ENCODE measurements at regions not wholly inside any gene's neighbourhood (a gene's known extent, or its start where the extent isn't known, plus 50 kb on each side); places are given as distances from the start of the nearest gene placed in this dataset.
"Not testable (repeated sequence)": the region's sequence is repeated elsewhere in the genome, so short reads cannot be mapped to it uniquely, and the experiment has no call there.

DNA sequence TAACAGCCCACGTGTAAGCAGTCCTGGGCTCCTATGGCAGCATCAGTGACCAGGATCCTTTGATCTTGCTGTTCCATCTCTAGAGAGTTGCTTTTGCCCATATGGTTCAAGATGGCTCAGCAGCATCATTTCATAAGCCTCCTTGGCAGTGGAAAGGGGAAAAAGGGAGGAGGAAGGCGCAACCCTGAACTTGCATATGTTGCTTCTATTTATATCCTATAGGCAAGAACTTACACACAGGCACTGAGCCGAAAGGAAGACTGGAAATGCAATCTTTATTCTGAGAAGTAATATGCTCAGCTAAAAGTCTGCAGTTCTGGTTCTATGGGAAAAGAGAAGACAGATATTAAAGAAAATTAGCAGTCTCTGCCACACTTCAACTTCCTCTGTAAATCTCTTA is 167.7 kb upstream of the PLXNC1 start:
- no peak for DNase-seq

DNA sequence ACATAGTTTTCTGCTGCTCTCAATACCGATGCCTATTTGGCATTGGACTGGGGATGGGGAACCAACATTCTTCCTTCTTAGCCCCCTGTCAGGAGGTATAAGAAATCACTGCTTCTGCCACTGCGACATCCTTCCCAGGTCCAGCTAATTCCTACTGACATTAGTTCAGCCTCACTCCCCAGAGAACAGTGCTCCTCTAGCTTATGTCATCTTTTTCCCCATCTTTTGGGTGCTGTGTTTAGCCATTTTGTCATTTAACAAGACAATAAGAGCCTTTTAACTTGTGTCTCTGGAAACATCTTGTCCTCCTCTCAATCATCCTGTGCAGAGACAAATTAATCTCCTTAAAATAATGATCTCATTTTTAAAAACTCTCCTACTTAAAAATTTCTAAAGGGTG is 167.0 kb upstream of the PLXNC1 start:
- DNase-seq, result no peak

DNA sequence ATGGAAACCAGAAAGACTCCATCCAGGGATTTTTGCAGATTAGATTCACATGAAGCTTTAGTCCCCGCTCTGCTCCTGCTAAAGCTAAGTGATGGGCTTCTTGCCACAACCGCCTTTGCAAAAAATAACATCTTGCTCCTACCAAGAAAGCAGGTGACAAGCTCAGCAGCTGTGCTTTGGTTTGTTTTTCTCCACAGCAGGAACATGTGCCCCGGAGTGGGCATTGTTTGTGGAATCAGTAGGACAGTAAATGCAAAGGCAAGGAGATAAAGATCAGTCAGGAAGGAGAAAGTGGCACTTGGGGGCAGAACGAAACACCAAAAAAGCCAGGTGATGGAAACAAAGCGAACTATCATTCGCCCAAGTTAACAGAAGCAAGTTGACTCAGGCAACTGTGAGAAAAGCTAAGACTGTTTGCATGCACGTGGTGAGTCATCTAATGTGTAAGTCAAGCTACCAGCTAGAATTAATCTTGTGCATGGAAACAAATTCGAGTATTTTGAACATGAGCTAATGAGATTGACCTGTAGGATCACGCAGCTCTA is 165.5 kb upstream of the PLXNC1 start:
- peak; percentile 62 for DNase-seq

DNA sequence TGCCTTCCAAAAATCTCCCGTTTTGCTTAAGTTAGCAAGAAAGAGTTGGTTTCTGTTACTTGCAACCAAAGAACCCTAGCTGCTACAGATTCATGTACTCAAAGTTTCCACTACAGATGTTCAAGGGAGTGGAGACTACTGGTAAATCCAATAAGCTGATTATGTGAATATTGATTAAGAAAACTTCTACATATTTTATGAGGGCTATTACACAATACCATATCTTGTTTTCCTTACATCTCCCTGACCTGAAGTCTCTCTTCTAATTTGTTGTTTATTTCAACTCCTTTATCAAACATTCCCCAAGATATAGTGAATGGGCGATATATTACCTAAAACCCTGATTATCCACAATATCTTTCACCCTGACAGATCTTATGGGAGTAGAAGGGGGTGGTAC is 164.4 kb upstream of the PLXNC1 start:
- DNase-seq, result no peak

DNA sequence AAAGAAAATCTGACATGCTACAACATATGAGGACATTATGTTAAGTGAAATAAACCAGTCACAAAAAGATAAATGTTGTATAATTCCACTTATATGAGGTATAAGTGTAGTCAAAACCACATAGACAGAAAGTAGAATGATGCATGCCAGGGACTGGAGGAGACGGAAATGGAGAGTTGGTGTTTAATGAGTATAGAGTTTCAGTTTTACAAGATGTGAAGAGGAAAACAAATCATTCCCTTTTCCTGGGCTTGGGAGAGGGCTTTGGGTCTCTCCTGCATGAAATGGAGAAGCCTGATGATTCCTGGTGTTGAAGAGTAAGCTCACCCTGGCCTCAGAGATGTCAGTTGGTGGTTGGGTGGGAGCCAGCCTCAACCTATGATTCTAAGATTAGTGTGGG is 158.4 kb upstream of the PLXNC1 start:
- DNase-seq, result no peak

DNA sequence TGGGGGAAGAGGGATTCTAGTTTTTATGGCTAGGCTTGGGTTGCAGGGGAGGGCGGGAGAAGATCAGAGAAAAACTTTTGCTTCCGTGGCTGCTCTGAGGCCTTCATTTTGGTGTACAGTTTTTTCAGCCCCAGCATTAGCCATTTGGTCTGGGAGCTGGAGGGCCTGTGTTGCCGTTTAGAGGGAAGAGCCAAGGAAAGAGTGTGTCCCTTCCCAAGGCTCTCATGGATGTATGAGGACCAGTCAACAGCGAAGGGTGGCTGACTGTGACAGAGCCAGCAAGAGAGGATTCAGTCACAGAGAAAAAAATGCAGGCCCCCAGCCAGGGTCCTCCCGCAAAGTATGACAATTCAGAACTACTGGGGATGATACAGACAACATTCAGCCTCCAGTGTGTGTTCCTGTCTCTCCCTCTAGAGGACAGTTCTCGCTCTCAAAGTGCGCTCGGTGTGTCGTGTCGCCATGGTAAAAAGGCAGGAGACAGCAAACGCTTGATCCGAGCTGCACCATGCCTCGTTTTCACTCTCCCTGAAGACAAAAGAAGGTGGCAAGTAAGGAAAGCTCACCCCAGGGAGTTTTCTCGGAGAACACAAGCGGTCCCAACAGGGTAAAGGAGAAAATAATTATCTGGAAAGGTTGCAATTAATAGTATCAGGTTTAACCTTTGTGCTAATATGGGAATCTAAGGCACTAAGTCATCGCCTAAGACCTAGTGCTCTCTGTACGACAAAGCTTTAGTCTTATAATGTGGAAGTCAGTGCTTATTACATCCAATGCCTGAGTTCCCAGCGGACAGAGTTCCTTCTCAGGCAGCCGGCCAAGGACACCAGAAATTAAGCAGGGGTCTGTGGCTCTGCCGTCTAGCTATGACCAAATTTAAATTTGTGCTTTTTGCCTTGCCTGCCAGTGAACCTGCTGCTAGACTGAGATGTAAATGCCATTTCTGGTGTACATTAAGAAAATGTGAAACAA is 157.3 kb upstream of the PLXNC1 start:
- no peak for DNase-seq

DNA sequence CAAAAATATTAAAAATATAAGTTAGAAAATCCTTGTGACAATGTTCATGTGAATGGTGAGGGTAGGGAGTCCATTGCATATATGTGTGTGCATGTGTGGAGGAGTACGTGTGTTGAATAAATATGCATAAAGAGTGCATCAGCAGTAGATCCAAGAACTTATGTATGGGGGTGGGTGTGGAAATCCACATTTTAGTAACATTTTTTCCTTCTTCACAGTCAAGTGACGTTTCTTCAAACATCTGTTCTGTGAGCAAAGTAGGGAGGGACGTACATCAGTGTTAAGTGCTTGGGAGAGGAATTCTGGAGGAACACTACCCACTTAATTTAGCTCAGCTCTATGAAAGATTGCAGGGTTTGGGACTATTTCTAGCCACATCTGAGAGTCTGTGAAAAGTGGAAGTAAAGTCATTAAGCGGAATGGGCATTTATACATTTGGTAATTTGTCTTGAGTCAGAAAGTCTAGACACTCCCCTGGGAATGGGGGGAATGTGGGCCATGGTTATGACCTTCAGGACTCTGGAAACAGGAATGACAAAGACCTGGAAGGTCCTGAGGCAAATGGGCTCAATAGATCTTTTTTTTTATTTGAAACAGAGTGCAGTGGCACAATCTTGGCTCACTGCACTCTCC is 156.4 kb upstream of the PLXNC1 start:
- no peak for DNase-seq

DNA sequence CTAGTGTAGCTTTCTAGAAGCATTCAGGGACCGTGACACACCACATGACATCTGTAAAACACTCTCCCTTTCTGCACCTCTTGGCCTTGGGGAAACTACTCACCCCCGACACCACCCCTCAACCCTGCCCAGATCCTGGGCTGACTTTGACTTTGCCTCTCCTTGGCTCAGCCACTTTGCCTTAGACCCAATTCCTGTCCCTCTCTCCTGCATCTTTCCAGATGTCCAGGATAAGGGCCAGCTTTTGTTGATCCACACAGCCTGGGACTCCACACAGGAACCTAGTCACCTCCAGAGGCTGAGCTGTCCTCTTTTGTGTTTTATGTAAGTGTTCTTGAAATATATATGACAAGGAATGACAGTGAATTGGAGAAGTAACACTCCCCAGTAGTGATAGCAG is 153.7 kb upstream of the PLXNC1 start:
- no peak for DNase-seq

DNA sequence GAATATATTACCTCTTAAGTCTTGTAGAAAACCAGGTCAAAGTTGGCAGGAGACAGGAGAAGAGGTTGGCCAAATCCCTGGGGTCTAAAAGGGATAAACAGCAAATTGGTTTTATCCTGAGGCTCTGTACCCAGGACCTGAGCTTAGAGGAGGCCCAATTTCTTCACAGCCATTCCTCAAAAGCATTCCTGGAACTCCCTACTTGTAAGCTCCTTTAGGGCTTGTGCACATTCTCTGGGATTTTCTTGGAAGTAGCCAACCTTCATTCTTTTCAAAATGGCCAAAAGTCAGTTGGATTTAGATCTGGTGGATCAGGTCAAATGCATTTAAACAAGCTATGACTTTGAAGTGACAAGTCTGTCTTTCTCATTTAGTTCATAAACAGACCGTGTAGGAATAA is 152.1 kb upstream of the PLXNC1 start:
- DNase-seq, result no peak

DNA sequence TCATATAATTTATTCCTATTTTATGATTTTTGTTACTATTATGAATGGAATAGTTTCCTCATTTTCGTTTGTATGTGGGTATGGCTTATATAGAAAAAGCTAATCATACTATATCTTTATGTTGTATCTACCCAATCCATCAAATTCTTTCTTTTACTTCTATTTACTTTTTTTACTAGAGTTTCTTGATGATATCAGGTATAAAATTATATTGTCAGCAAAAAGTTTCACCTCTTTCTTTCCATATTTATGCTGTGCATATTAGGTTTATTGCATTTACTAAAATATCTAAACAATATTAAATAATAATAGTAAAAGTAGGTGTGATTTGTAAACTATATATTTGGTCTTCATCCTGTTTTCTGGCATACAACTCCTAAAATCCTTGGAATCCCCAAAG is 146.7 kb upstream of the PLXNC1 start:
- DNase-seq, result no peak

DNA sequence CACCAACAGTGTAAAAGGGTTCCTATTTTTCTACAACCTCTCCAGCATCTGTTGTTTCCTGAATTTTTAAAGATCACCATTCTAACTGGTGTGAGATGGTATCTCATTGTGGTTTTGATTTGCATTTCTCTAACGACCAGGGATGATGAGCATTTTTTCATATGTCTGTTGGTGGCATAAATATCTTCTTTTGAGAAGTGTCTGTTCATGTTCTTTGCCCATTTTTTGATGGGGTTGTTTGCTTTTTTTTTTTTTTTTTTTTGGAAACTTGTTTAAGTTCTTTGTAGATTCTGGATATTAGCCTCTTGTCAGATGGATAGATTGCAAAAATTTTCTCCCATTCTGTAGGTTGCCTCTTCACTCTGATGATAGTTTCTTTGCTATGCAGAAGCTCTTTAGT is 145.5 kb upstream of the PLXNC1 start:
- DNase-seq, result not testable (repeated sequence)

DNA sequence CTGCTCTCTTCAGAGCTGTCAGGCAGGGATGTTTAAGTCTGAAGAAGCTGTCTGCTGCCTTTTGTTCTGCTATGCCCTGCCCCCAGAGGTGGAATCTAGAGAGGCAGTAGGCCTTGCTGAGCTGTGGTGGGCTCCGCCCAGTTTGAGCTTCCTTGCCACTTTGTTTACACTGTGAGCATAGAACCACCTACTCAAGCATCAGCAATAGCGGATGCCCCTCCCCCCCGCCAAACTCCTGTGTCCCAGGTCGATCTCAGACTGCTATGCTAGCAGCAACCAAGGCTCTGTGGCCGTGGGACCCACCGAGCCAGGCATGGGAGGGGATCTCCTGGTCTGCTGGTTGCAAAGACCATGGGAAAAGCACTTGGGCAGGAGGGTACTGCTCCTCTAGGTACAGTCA is 140.5 kb upstream of the PLXNC1 start:
- DNase-seq, result not testable (repeated sequence)

DNA sequence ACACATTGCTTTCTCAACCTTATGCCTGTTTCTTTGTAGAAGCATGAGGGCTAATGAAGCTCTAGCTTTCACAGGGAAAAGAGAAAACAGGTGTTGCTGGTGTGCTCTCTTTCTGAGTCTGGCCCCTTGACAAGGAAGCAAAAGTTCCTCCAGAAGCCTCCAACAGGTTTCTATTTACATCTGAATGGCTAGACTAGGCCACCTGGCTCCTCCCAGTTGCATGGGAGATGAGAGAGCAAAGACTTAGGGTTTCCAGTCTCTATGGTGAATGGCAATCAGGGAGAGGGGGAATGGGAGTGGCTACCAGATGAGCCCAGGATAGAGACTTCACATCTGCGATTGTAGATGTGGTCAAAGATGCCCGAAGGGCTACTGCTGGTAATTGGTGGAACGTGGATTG is 138.1 kb upstream of the PLXNC1 start:
- no peak for DNase-seq

DNA sequence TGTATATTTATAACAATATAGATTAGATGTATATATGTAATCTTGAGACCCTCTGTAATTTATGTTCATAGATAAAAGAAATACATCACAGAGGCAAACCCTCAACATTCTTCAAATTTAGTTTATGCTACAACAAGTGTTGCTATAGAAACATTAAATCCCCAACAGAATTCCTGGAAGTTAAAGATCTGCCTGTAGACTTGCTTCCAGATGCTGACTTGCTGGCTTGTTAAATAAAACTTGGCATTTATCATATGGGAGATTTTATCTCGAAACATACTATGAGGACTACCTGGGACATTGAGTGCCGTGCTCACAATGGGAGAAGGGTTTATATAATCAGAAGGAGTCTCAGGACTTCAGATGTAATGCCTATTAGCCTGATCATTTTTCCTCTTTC is 136.3 kb upstream of the PLXNC1 start:
- DNase-seq, result no peak

DNA sequence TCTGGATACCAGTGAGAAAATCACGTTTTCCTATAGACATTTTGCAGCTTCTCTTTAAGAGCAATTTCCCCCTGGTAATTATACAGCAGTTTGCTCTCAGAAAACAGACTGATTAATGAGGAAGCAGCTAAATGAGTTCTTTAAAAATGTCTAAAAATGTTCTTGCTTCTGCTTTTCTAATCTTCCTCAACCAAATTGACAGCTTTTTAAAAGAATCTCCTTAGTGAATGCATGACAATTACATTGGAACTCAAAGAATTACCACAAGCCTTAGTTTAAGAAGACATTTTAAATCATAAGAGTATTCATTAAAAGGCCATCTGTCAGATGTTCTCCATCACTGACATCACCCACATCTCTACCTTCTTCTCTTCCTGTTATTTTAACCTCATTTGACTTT is 135.8 kb upstream of the PLXNC1 start:
- DNase-seq, result no peak

DNA sequence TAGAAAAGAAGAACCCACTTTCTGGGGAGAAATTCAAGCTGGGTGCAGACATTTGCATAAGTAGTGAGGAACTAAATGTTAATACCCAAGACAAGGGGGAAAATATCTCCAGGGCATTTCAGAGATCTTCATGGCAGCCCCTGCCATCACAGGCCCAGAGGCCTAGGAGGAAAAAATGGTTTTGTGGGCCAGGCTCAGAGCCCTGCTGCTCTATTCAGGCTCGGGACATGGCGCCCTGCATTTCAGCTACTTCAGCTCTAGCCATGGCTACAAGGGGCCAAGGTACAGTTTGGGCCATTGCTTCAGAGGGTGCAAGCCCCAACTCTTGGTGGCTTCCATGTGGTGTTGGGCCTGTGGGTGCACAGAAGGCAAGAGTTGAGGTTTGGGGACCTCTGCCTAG is 131.1 kb upstream of the PLXNC1 start:
- not testable (repeated sequence) for DNase-seq

DNA sequence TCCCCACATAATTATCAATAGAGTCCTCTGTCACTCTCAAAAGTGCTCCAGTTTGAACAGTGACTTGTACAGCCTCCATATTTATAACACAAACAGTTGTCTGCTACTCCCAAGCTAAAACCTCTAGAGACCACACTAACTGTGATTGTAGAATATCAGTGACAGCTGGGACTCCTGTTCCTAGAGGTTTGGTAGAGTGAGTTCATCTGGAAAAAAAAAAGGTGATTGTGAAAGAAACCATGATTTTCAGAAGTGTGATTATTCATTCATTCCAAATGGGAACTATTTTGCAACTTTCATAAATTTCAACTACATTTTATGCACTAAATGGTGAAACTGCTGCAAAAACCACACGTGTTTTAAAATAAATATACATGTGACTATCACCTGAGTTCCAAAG is 128.0 kb upstream of the PLXNC1 start:
- peak; percentile 7 for DNase-seq

DNA sequence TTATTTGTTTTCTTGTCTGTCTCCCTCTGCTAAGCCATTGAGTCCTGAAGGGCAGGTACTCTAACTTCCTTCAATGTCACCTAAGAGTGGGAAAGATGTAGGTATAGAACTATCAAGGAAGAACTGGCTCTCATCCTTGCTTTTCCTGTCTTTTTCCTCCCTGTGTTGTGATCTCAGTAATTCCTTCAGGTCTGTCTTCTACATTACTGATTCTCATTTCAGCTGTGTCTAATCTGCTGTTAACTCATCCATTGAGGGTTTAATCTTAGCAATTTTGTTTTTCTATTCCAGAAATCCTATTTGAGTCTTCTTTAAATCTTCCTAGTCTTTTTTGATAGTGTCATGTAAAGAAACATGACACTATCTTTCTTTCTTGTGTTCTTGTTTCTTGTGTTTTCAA is 124.5 kb upstream of the PLXNC1 start:
- no peak for DNase-seq

DNA sequence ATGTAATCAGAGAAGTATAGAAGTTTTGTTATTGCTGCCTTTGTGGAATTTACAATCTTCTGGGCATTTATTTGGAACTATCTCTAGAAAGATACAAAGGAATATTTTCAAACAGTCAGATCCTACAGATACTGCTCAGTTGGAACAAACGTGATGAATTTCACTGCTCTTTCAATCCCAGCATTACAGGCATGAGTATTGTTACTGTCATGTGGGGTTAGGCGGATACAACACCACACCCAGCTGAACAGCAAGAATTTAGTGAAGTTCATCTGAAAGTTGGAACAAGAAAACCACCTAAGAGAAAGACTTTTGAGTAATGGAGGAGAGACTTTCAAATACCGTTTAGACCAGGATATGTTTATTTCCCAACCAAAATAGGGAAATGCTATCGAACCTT is 123.3 kb upstream of the PLXNC1 start:
- no peak for DNase-seq

DNA sequence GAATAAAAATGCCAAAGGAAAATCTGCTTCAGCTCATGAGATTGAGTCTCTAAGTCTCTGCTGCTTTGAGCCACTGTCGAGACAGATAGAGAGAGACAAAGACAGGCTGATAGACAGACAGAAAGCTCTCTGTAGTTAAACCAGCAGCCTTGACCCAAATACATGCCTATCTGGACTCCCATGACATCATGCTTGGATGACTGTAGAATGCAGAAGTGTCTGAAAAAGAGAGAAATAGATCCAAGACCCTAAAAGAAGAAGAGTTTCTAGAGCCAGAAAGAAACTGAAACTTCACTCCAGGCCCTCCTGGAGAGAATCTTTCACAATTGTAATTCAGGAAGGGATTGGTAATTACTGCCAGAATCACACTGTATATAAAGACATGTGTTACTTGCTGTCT is 122.6 kb upstream of the PLXNC1 start:
- DNase-seq, result no peak

DNA sequence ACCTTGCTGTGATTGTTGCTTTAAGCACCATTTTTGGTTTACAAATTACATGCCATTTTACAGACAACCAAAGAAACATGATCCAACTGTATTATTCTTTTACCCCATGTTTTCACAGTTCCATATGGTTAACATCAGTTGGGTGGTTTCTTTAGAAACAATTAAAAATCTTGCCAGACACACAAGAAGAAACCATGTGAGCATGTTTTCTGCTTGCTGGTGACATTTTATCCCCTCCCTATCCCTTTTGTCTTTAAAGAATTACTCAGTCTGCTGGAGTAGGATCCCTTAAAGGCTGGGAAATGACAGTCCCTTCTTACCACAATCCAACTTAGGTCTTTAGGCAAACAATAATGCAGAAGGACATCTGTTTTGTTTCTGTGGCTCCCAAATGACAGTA is 121.8 kb upstream of the PLXNC1 start:
- no peak for DNase-seq

DNA sequence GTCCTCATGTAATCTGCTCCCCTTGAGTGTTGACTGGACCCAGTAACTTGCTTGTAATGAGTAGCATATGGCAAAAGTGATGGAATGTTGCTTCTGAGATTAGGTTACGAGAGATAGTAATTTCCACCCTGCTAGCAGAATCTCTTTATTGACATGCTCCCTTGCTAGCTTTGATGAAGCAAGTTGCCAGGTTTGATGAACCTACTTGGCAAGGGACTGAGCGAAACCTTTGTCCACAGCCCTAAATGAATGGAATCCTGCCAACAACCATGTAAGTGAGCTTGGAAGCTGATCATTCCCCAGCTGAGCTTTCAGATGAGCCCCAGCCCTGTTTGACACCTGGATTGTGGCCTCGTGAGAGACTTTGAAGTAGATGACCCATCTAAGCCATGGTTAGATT is 120.8 kb upstream of the PLXNC1 start:
- DNase-seq, result no peak

DNA sequence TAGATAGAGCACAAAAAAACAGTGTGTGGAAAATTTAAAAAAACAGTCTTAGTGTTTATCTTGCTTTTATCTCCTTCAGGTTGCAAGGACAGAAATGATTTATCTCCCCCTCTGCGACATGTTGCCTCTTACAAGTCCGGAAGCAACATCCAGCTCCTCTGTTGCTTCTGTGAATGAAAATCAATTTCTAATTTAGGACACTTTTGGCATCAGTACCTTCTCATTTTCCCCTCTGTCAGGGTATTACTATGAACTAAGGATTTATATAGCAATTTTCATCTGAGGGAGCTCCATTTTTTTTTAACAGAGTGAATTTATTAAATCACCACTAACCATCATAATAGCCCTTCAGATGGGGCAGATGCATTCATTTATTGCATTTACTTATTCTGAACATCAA is 116.6 kb upstream of the PLXNC1 start:
- no peak for DNase-seq

DNA sequence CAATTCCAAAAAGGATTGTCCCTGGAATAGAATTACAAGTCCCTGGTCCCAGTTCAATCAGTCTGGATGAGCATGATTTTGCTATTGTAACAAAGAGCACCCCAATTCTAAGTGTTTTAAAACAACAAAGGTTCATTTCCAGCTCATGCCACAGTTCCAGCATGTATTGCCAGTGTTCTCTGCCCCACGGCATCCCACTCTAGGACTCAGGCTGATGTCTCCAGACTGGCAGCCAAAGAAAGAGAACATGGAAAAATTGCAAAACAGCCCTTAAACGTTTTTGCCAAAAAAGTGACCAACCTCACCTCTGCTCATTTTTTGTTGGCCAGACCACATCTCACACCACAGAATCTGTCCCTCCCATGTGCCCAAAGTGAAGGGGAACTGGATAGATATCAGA is 116.0 kb upstream of the PLXNC1 start:
- DNase-seq, result no peak
